CD8-positive, alpha-beta memory T cell (primary cell): ENCODE measurements at regions not wholly inside any gene's neighbourhood (a gene's known extent, or its start where the extent isn't known, plus 50 kb on each side); places are given as distances from the start of the nearest gene placed in this dataset.

Experiments used
- CTCF ChIA-PET: fragments of 350-600 bp; sonication (Branson Sonifier 250); formaldehyde crosslinking; loops from one replicate; lab custom pipeline; 2021; ENCODE audit warnings: antibody characterized with exemption; lab: Charles Lee
- POLR2A ChIA-PET: fragments of 350-600 bp; sonication (Branson Sonifier 250); formaldehyde crosslinking; loops from one replicate; lab custom pipeline; 2021; ENCODE audit warnings: antibody characterized with exemption; lab: Charles Lee
- DNase-seq, 5 donors: peaks; one replicate each; pipeline versions ENCODE4 v3.0.0 to v3.0.0-alpha.2; 2020 to 2022; ENCODE audit warnings: mixed read lengths in 1 of 5
- H3K27ac ChIP-seq: one replicate; pipeline ENCODE4 v1.7.0; 2013; ENCODE audit warnings: low read depth, mild to moderate bottlenecking, low read length, moderate library complexity
- H3K27me3 ChIP-seq: 2 replicates; pipeline ENCODE4 v1.7.0; 2013; ENCODE audit warnings: low read length, mild to moderate bottlenecking; ENCODE audit not compliant: insufficient read depth, poor library complexity, severe bottlenecking
- H3K36me3 ChIP-seq: 2 replicates; pipeline ENCODE4 v1.7.0; 2013; ENCODE audit warnings: mild to moderate bottlenecking, low read length, moderate library complexity; ENCODE audit not compliant: insufficient read depth
- H3K4me1 ChIP-seq: 2 replicates; pipeline ENCODE4 v1.7.0; 2013; ENCODE audit warnings: mild to moderate bottlenecking, low read length, moderate library complexity; ENCODE audit not compliant: insufficient read depth
- H3K4me3 ChIP-seq: 2 replicates; pipeline ENCODE4 v1.7.0; 2013; ENCODE audit warnings: mild to moderate bottlenecking, low read length
- H3K9me3 ChIP-seq: 2 replicates; pipeline ENCODE4 v1.7.0; 2013; ENCODE audit warnings: mild to moderate bottlenecking, low read length
- H3K27ac Mint-ChIP-seq, 8 donors: one replicate each; pipeline ENCODE4 v1.8.0; 2020 to 2021; ENCODE audit warnings: mixed read lengths in 8 of 8, mild to moderate bottlenecking in 6 of 8, inconsistent platforms in 3 of 8, moderate library complexity in 3 of 8
- H3K27me3 Mint-ChIP-seq, 2 donors: one replicate each; pipeline ENCODE4 v1.8.0; 2020 to 2021; ENCODE audit warnings: mixed read lengths in 2 of 2, mild to moderate bottlenecking in 1 of 2, moderate library complexity in 1 of 2
- H3K36me3 Mint-ChIP-seq, 3 donors: one replicate each; pipeline ENCODE4 v1.8.0; 2020 to 2021; ENCODE audit warnings: mixed read lengths in 3 of 3, inconsistent platforms in 1 of 3, mild to moderate bottlenecking in 1 of 3
- H3K4me1 Mint-ChIP-seq, 3 donors: one replicate each; pipeline ENCODE4 v1.8.0; 2020 to 2021; ENCODE audit warnings: mixed read lengths in 3 of 3, inconsistent platforms in 1 of 3, mild to moderate bottlenecking in 1 of 3
- H3K4me3 Mint-ChIP-seq, 7 donors: one replicate each; pipeline ENCODE4 v1.8.0; 2020 to 2021; ENCODE audit warnings: mixed read lengths in 7 of 7, mild to moderate bottlenecking in 6 of 7, moderate library complexity in 4 of 7, inconsistent platforms in 2 of 7
- H3K9me3 Mint-ChIP-seq, 5 donors: one replicate each; pipeline ENCODE4 v1.8.0; 2020 to 2022; ENCODE audit warnings: mixed read lengths in 5 of 5, mild to moderate bottlenecking in 3 of 5, moderate library complexity in 2 of 5, inconsistent platforms in 1 of 5

DNA sequence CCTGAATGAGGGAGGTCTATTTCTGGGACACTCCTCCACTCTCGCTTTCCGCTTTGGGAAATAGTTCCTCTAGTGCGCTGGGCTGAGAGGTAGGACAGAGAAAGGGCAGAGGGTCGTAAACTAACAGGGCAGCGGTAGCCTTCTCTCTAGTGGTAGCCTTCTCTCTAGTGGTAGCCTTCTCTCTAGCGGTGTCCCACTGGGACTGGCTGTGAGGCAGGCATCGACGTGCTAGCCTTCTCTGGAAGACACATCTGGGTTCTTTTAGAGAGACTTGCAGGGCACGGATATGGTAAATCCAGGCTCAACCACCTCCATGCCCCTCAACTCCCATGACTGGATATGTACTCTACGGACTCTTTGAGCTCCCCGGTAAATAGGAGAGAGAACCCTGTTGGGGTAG, 74.7 kb upstream of the SLC22A16 start:
- CTCF ChIA-PET: no interaction called here
- Histone ChIP-seq H3K4me3 (no peak overlapping the region), H3K9me3 (no peaks in the 10 kb centered on the region), H3K27me3 (no peaks in the 10 kb centered on the region), H3K27ac (no peak overlapping the region), H3K4me1 (no peaks in the 10 kb centered on the region), H3K36me3 (no peaks in the 10 kb centered on the region)
- peaks cover 10 to 18% of the 10 kb centered on the region in 2 donors for H3K27me3 Mint-ChIP-seq
- H3K4me1 Mint-ChIP-seq: peaks cover 7 to 12% (median 9%) of the 10 kb centered on the region in 3 donors
- peaks cover 0 to 19% (median 2%) of the 10 kb centered on the region in 3 donors for H3K36me3 Mint-ChIP-seq
- no peak for DNase-seq
- H3K9me3 Mint-ChIP-seq: peaks cover 0 to 18% (median 9%) of the 10 kb centered on the region in 5 donors
- peak overlapping the region in 1 of 8 donors; percentile 61 for H3K27ac Mint-ChIP-seq
- POLR2A ChIA-PET: no interaction called here
- no peak overlapping the region for H3K4me3 Mint-ChIP-seq

DNA sequence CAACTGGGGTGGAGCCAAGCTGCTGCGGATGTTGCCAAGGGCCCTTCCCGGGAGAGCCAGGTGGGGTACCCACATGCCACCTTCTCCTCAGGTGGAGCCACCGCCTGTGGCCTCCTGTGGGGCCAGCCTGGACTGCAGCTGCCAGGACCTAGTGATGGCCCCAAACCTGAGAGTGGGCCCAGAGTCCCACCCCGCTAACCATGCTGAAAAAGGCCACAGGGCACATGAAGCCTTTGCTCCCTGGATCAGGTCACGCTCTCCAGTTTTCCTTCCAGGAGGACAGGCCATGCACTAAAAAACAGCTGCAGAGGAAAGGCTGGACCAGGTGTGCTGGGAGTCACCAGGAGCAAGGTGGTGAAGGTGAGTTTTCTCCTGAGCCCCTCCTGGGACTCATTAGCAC, 73.9 kb upstream of the SLC22A16 start:
- Histone ChIP-seq H3K4me1 (no peaks in the 10 kb centered on the region), H3K9me3 (no peaks in the 10 kb centered on the region), H3K36me3 (no peaks in the 10 kb centered on the region), H3K4me3 (no peak overlapping the region), H3K27me3 (no peaks in the 10 kb centered on the region), H3K27ac (no peak overlapping the region)
- Mint-ChIP-seq H3K9me3 (peaks cover under 1 to 18% (median 10%) of the 10 kb centered on the region in 5 donors), H3K36me3 (peaks cover 0 to 19% (median 2%) of the 10 kb centered on the region in 3 donors), H3K4me1 (peaks cover 3 to 11% (median 6%) of the 10 kb centered on the region in 3 donors), H3K27ac (no peak overlapping the region), H3K27me3 (peaks cover 10 to 18% of the 10 kb centered on the region in 2 donors), H3K4me3 (no peak overlapping the region)
- POLR2A ChIA-PET: no interaction called here
- CTCF ChIA-PET: no interaction called here
- no peak for DNase-seq

GRCh38 chr6:110549277-110549676, 72.9 kb upstream of the SLC22A16 start:
- Mint-ChIP-seq H3K4me3 (no peak overlapping the region), H3K4me1 (peaks cover 6 to 15% (median 14%) of the 10 kb centered on the region in 3 donors), H3K27ac (no peak overlapping the region), H3K36me3 (peaks cover 0 to 18% (median 6%) of the 10 kb centered on the region in 3 donors), H3K9me3 (peaks cover 3 to 21% (median 10%) of the 10 kb centered on the region in 5 donors), H3K27me3 (peaks cover 10 to 18% of the 10 kb centered on the region in 2 donors)
- Histone ChIP-seq H3K27me3 (no peaks in the 10 kb centered on the region), H3K4me1 (no peaks in the 10 kb centered on the region), H3K9me3 (no peaks in the 10 kb centered on the region), H3K36me3 (no peaks in the 10 kb centered on the region), H3K4me3 (no peak overlapping the region), H3K27ac (no peak overlapping the region)
- ChIA-PET POLR2A (no interaction called here), CTCF (no interaction called here)
- DNase-seq: no peak

DNA sequence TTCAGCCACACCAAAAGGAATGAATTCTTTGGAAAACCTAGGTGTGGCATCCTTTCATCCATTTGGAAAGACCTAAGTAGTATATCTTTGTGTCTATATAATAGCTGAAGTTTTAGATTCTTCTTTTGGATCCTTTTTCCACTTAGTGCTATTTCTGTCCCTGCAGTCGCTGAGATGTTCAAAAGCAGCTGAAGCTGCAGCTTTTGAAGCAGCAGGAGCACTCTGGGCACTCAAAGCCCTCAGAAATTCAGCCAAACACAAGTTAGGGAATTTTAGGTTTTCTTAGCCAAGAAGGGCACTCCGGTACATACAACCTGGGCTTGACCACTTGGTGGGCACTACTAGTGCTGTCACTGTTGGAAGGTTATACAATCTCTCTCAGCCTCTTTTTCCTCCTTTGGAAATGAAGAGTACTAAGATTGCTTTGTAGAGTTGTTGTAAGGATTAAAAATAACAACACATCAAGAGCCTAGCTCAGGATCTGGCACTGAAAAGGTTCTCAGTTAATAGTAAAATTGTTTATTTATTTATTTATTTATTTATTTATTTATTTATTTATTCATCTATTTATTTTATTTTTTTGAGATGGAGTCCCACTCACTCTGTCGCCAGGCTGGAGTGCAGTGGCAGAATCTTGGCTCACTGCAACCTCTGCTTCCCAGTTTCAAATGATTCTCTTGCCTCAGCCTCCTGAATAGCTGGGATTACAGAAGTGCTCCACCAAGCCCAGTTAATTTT, 71.9 kb upstream of the SLC22A16 start:
- Histone ChIP-seq H3K36me3 (no peaks in the 10 kb centered on the region), H3K4me1 (no peaks in the 10 kb centered on the region), H3K27me3 (no peaks in the 10 kb centered on the region), H3K9me3 (no peaks in the 10 kb centered on the region), H3K4me3 (no peak overlapping the region), H3K27ac (no peak overlapping the region)
- Mint-ChIP-seq H3K27ac (no peak overlapping the region), H3K9me3 (peaks cover 3 to 19% (median 10%) of the 10 kb centered on the region in 5 donors), H3K27me3 (peaks cover 12 to 18% of the 10 kb centered on the region in 2 donors), H3K4me1 (peaks cover 11 to 24% (median 23%) of the 10 kb centered on the region in 3 donors), H3K36me3 (peaks cover 0 to 13% (median 6%) of the 10 kb centered on the region in 3 donors), H3K4me3 (no peak overlapping the region)
- no peak for DNase-seq
- POLR2A ChIA-PET: no interaction called here
- CTCF ChIA-PET: no interaction called here

DNA sequence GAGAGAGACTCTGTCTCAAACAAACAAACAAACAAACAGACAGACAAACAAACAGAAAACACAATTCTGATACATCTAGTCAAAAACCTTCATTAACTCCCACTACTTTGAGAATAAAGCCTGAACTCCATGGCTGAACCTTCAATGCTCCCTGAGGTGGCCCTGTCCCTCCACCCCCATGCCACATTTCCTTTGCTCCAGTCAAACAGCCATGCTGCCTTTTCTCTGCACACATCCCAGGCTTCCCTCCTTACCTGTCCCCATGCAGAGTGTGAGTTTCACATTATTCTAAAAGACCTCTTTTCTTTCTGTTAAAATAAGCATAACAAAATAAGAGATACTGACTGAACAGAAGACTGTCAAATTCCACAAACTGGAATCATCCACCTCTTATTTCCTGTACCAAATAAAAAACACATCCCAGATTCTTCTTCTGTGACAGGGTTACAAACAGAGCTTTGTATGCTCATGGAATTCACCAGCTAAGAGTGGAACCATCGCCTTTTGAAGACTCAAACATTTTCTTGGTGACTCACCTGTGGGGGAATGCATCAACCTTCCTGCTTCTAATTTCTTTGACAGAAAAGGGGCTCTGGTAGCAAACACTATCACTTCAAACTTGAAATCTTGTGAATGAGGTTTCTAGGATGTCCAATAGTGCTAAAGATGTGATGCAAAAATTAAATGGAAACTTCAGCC, 71.0 kb upstream of the SLC22A16 start:
- Mint-ChIP-seq H3K27ac (no peak overlapping the region), H3K9me3 (peaks cover 3 to 13% (median 8%) of the 10 kb centered on the region in 5 donors), H3K36me3 (peaks cover 0 to 11% (median 6%) of the 10 kb centered on the region in 3 donors), H3K4me1 (peaks cover 11 to 24% (median 23%) of the 10 kb centered on the region in 3 donors), H3K27me3 (peaks cover 13 to 17% of the 10 kb centered on the region in 2 donors), H3K4me3 (no peak overlapping the region)
- Histone ChIP-seq H3K9me3 (no peaks in the 10 kb centered on the region), H3K36me3 (no peaks in the 10 kb centered on the region), H3K27me3 (no peaks in the 10 kb centered on the region), H3K27ac (no peak overlapping the region), H3K4me1 (no peaks in the 10 kb centered on the region), H3K4me3 (no peak overlapping the region)
- DNase-seq: no peak
- POLR2A ChIA-PET: no interaction called here
- CTCF ChIA-PET: no interaction called here

- Mint-ChIP-seq H3K4me1 (peaks cover 11 to 24% (median 23%) of the 10 kb centered on the region in 3 donors), H3K27me3 (peaks cover 0 to 7% of the 10 kb centered on the region in 2 donors), H3K4me3 (peak overlapping the region in 6 of 7 donors; percentile 41 to 79 (median 74)), H3K36me3 (peaks cover 0 to 6% (median 5%) of the 10 kb centered on the region in 3 donors), H3K27ac (peak overlapping the region in 4 of 8 donors; percentile 18 to 61 (median 31)), H3K9me3 (peaks cover 0 to 8% (median 3%) of the 10 kb centered on the region in 5 donors)
- H3K9me3 ChIP-seq: no peaks in the 10 kb centered on the region
- ChIA-PET POLR2A (no interaction called here), CTCF (interaction anchor here (0.8 to 1.3 kb wide), 3 partner anchors 14 to 137 kb away, joined by 3 to 4 read pairs (median 3); no protein-coding TSS in a partner anchor)
- no peak for DNase-seq
- H3K27me3 ChIP-seq: no peaks in the 10 kb centered on the region
- H3K4me3 ChIP-seq: no peak overlapping the region
- H3K36me3 ChIP-seq: no peaks in the 10 kb centered on the region
- no peak overlapping the region for H3K27ac ChIP-seq
- no peaks in the 10 kb centered on the region for H3K4me1 ChIP-seq
These were observed 68.9 kb upstream of the SLC22A16 start for GRCh38 chr6:110545081-110545872.

DNA sequence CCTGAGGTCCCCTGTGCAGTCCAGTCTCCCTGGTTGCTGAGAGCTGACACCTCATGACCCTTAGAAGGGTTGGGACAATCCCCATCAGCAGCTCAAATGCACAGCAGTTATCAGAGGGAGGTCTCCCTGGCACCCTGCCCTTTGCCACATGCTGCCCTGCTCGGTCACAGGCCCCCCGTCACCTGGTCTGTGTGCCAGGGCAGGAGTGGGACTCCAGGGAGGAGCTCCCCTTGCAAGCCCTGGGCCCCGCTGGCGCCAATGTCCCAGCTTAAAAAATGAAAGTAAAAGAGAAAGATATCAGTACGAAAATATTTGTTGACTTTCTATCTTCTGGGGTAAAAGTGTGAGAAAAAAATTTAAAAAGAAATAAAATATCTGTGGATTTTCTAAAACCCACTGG, 68.1 kb upstream of the SLC22A16 start:
- Histone ChIP-seq H3K9me3 (no peaks in the 10 kb centered on the region), H3K27ac (no peak overlapping the region), H3K27me3 (no peaks in the 10 kb centered on the region), H3K4me3 (no peak overlapping the region), H3K4me1 (no peaks in the 10 kb centered on the region), H3K36me3 (no peaks in the 10 kb centered on the region)
- ChIA-PET CTCF (interaction anchor here (0.9 to 1.3 kb wide), 3 partner anchors 13 to 138 kb away, joined by 3 to 4 read pairs (median 4); no protein-coding TSS in a partner anchor), POLR2A (no interaction called here)
- H3K9me3 Mint-ChIP-seq: peaks cover 0 to 10% (median 4%) of the 10 kb centered on the region in 5 donors
- DNase-seq: no peak
- H3K36me3 Mint-ChIP-seq: peaks cover 0 to 5% (median 5%) of the 10 kb centered on the region in 3 donors
- peaks cover 0 to 7% of the 10 kb centered on the region in 2 donors for H3K27me3 Mint-ChIP-seq
- H3K4me3 Mint-ChIP-seq: peak overlapping the region; percentile 48 to 79 (median 76)
- peak overlapping the region in 7 of 8 donors; percentile 2 to 88 (median 51) for H3K27ac Mint-ChIP-seq
- peaks cover 11 to 24% (median 23%) of the 10 kb centered on the region in 3 donors for H3K4me1 Mint-ChIP-seq
